ENCODE measurements at regions not wholly inside any gene's neighbourhood (a gene's known extent, or its start where the extent isn't known, plus 50 kb on each side); places are given as distances from the start of the nearest gene placed in this dataset.

GRCh38 chr3:150311156-150311555, 96.9 kb upstream of the TSC22D2 start:
- Histone ChIP-seq H3K27me3 (ENCODE audit: low read depth, low read length) (no peaks in the 10 kb centered on the region), H3K4me1 (ENCODE audit: control insufficient read depth in 1 of 2, insufficient read depth in 2 of 2, low read length in 2 of 2) (no peaks in the 10 kb centered on the region), H3K27ac (ENCODE audit: low read length) (no peak overlapping the region)

GRCh38 chr3:150309557-150309956, 98.5 kb upstream of the TSC22D2 start:
- H3K9me3 ChIP-seq (ENCODE audit: control insufficient read depth in 1 of 2, low read length in 2 of 2): no peaks in the 10 kb centered on the region
- H3K4me3 ChIP-seq (ENCODE audit: low read depth in 1 of 2, low read length in 2 of 2): no peak overlapping the region
- no peaks in the 10 kb centered on the region for H3K27me3 ChIP-seq (ENCODE audit: low read depth, low read length)
- no peak overlapping the region for H3K27ac ChIP-seq (ENCODE audit: low read length)
- H3K36me3 ChIP-seq (ENCODE audit: control insufficient read depth in 1 of 2, insufficient read depth in 2 of 2, low read length in 2 of 2): no peaks in the 10 kb centered on the region
- H3K4me1 ChIP-seq (ENCODE audit: control insufficient read depth in 1 of 2, insufficient read depth in 2 of 2, low read length in 2 of 2): no peaks in the 10 kb centered on the region

More at GRCh38 chr3:150311156-150311555, 96.9 kb upstream of the TSC22D2 start:
- H3K9me3 ChIP-seq (ENCODE audit: control insufficient read depth in 1 of 2, low read length in 2 of 2): no peaks in the 10 kb centered on the region
- no peak overlapping the region for H3K4me3 ChIP-seq (ENCODE audit: low read depth in 1 of 2, low read length in 2 of 2)
- no peaks in the 10 kb centered on the region for H3K36me3 ChIP-seq (ENCODE audit: control insufficient read depth in 1 of 2, insufficient read depth in 2 of 2, low read length in 2 of 2)

- no peaks in the 10 kb centered on the region for H3K27me3 ChIP-seq (ENCODE audit: low read depth, low read length)
- H3K4me1 ChIP-seq (ENCODE audit: control insufficient read depth in 1 of 2, insufficient read depth in 2 of 2, low read length in 2 of 2): no peaks in the 10 kb centered on the region
- no peak overlapping the region for H3K4me3 ChIP-seq (ENCODE audit: low read depth in 1 of 2, low read length in 2 of 2)
- no peaks in the 10 kb centered on the region for H3K36me3 ChIP-seq (ENCODE audit: control insufficient read depth in 1 of 2, insufficient read depth in 2 of 2, low read length in 2 of 2)
- no peak overlapping the region for H3K27ac ChIP-seq (ENCODE audit: low read length)
- no peaks in the 10 kb centered on the region for H3K9me3 ChIP-seq (ENCODE audit: control insufficient read depth in 1 of 2, low read length in 2 of 2)
Observed at GRCh38 chr3:150309257-150309542, 98.9 kb upstream of the TSC22D2 start.

- no peaks in the 10 kb centered on the region for H3K9me3 ChIP-seq (ENCODE audit: control insufficient read depth in 1 of 2, low read length in 2 of 2)
- H3K4me3 ChIP-seq (ENCODE audit: low read depth in 1 of 2, low read length in 2 of 2): no peak overlapping the region
- no peaks in the 10 kb centered on the region for H3K4me1 ChIP-seq (ENCODE audit: control insufficient read depth in 1 of 2, insufficient read depth in 2 of 2, low read length in 2 of 2)
- H3K27me3 ChIP-seq (ENCODE audit: low read depth, low read length): no peaks in the 10 kb centered on the region
- no peak overlapping the region for H3K27ac ChIP-seq (ENCODE audit: low read length)
- no peaks in the 10 kb centered on the region for H3K36me3 ChIP-seq (ENCODE audit: control insufficient read depth in 1 of 2, insufficient read depth in 2 of 2, low read length in 2 of 2)
Observed at GRCh38 chr3:150308481-150309256, 99.4 kb upstream of the TSC22D2 start.

GRCh38 chr3:150308037-150308319, 100.1 kb upstream of the TSC22D2 start:
- Histone ChIP-seq H3K27me3 (ENCODE audit: low read depth, low read length) (no peaks in the 10 kb centered on the region), H3K9me3 (ENCODE audit: control insufficient read depth in 1 of 2, low read length in 2 of 2) (no peaks in the 10 kb centered on the region), H3K4me3 (ENCODE audit: low read depth in 1 of 2, low read length in 2 of 2) (no peak overlapping the region), H3K27ac (ENCODE audit: low read length) (no peak overlapping the region), H3K4me1 (ENCODE audit: control insufficient read depth in 1 of 2, insufficient read depth in 2 of 2, low read length in 2 of 2) (no peaks in the 10 kb centered on the region), H3K36me3 (ENCODE audit: control insufficient read depth in 1 of 2, insufficient read depth in 2 of 2, low read length in 2 of 2) (no peaks in the 10 kb centered on the region)

GRCh38 chr3:150307311-150308036, 100.6 kb upstream of the TSC22D2 start:
- H3K36me3 ChIP-seq (ENCODE audit: control insufficient read depth in 1 of 2, insufficient read depth in 2 of 2, low read length in 2 of 2): no peaks in the 10 kb centered on the region
- H3K9me3 ChIP-seq (ENCODE audit: control insufficient read depth in 1 of 2, low read length in 2 of 2): no peaks in the 10 kb centered on the region
- H3K4me1 ChIP-seq (ENCODE audit: control insufficient read depth in 1 of 2, insufficient read depth in 2 of 2, low read length in 2 of 2): no peaks in the 10 kb centered on the region
- H3K27ac ChIP-seq (ENCODE audit: low read length): no peak overlapping the region
- no peaks in the 10 kb centered on the region for H3K27me3 ChIP-seq (ENCODE audit: low read depth, low read length)
- no peak overlapping the region for H3K4me3 ChIP-seq (ENCODE audit: low read depth in 1 of 2, low read length in 2 of 2)

- Histone ChIP-seq H3K27ac (ENCODE audit: low read length) (no peak overlapping the region), H3K36me3 (ENCODE audit: control insufficient read depth in 1 of 2, insufficient read depth in 2 of 2, low read length in 2 of 2) (no peaks in the 10 kb centered on the region), H3K4me1 (ENCODE audit: control insufficient read depth in 1 of 2, insufficient read depth in 2 of 2, low read length in 2 of 2) (no peaks in the 10 kb centered on the region), H3K9me3 (ENCODE audit: control insufficient read depth in 1 of 2, low read length in 2 of 2) (no peaks in the 10 kb centered on the region), H3K27me3 (ENCODE audit: low read depth, low read length) (no peaks in the 10 kb centered on the region), H3K4me3 (ENCODE audit: low read depth in 1 of 2, low read length in 2 of 2) (no peak overlapping the region)
Observed at GRCh38 chr3:150306906-150307305, 101.2 kb upstream of the TSC22D2 start.

GRCh38 chr3:150306083-150306482, 102.0 kb upstream of the TSC22D2 start:
- H3K36me3 ChIP-seq (ENCODE audit: control insufficient read depth in 1 of 2, insufficient read depth in 2 of 2, low read length in 2 of 2): no peaks in the 10 kb centered on the region
- no peak overlapping the region for H3K27ac ChIP-seq (ENCODE audit: low read length)
- H3K4me3 ChIP-seq (ENCODE audit: low read depth in 1 of 2, low read length in 2 of 2): no peak overlapping the region
- H3K27me3 ChIP-seq (ENCODE audit: low read depth, low read length): no peaks in the 10 kb centered on the region
- H3K9me3 ChIP-seq (ENCODE audit: control insufficient read depth in 1 of 2, low read length in 2 of 2): no peaks in the 10 kb centered on the region
- H3K4me1 ChIP-seq (ENCODE audit: control insufficient read depth in 1 of 2, insufficient read depth in 2 of 2, low read length in 2 of 2): no peaks in the 10 kb centered on the region

- H3K9me3 ChIP-seq (ENCODE audit: control insufficient read depth in 1 of 2, low read length in 2 of 2): no peaks in the 10 kb centered on the region
Observed at GRCh38 chr3:150303768-150304167, 104.3 kb upstream of the TSC22D2 start.

GRCh38 chr3:150302246-150302645, 105.9 kb upstream of the TSC22D2 start:
- no peaks in the 10 kb centered on the region for H3K36me3 ChIP-seq (ENCODE audit: control insufficient read depth in 1 of 2, insufficient read depth in 2 of 2, low read length in 2 of 2)

More at GRCh38 chr3:150303768-150304167, 104.3 kb upstream of the TSC22D2 start:
- H3K4me1 ChIP-seq (ENCODE audit: control insufficient read depth in 1 of 2, insufficient read depth in 2 of 2, low read length in 2 of 2): no peaks in the 10 kb centered on the region
- no peak overlapping the region for H3K4me3 ChIP-seq (ENCODE audit: low read depth in 1 of 2, low read length in 2 of 2)
- H3K27me3 ChIP-seq (ENCODE audit: low read depth, low read length): no peaks in the 10 kb centered on the region
- no peaks in the 10 kb centered on the region for H3K36me3 ChIP-seq (ENCODE audit: control insufficient read depth in 1 of 2, insufficient read depth in 2 of 2, low read length in 2 of 2)
- H3K27ac ChIP-seq (ENCODE audit: low read length): no peak overlapping the region

GRCh38 chr3:150300852-150301517, 107.1 kb upstream of the TSC22D2 start:
- Histone ChIP-seq H3K27ac (ENCODE audit: low read length) (no peak overlapping the region), H3K4me3 (ENCODE audit: low read depth in 1 of 2, low read length in 2 of 2) (no peak overlapping the region), H3K9me3 (ENCODE audit: control insufficient read depth in 1 of 2, low read length in 2 of 2) (no peaks in the 10 kb centered on the region), H3K27me3 (ENCODE audit: low read depth, low read length) (no peaks in the 10 kb centered on the region), H3K36me3 (ENCODE audit: control insufficient read depth in 1 of 2, insufficient read depth in 2 of 2, low read length in 2 of 2) (no peaks in the 10 kb centered on the region), H3K4me1 (ENCODE audit: control insufficient read depth in 1 of 2, insufficient read depth in 2 of 2, low read length in 2 of 2) (no peaks in the 10 kb centered on the region)

More at GRCh38 chr3:150302246-150302645, 105.9 kb upstream of the TSC22D2 start:
- Histone ChIP-seq H3K4me1 (ENCODE audit: control insufficient read depth in 1 of 2, insufficient read depth in 2 of 2, low read length in 2 of 2) (no peaks in the 10 kb centered on the region), H3K9me3 (ENCODE audit: control insufficient read depth in 1 of 2, low read length in 2 of 2) (no peaks in the 10 kb centered on the region), H3K27me3 (ENCODE audit: low read depth, low read length) (no peaks in the 10 kb centered on the region), H3K4me3 (ENCODE audit: low read depth in 1 of 2, low read length in 2 of 2) (no peak overlapping the region), H3K27ac (ENCODE audit: low read length) (no peak overlapping the region)

All from muscle layer of duodenum (tissue), 2 donors.